ENCODE measurements at regions not wholly inside any gene's neighbourhood (a gene's known extent, or its start where the extent isn't known, plus 50 kb on each side); places are given as distances from the start of the nearest gene placed in this dataset.

GRCh38 chr13:40471076-40471475, 195.4 kb downstream of the FOXO1 start:
- no TSS peak for BruUV-seq (replicated peaks)
- TF ChIP-seq IKZF1 (conservative IDR thresholded peaks at IDR 0.05), result no peak
- TF ChIP-seq, protein P1, sequence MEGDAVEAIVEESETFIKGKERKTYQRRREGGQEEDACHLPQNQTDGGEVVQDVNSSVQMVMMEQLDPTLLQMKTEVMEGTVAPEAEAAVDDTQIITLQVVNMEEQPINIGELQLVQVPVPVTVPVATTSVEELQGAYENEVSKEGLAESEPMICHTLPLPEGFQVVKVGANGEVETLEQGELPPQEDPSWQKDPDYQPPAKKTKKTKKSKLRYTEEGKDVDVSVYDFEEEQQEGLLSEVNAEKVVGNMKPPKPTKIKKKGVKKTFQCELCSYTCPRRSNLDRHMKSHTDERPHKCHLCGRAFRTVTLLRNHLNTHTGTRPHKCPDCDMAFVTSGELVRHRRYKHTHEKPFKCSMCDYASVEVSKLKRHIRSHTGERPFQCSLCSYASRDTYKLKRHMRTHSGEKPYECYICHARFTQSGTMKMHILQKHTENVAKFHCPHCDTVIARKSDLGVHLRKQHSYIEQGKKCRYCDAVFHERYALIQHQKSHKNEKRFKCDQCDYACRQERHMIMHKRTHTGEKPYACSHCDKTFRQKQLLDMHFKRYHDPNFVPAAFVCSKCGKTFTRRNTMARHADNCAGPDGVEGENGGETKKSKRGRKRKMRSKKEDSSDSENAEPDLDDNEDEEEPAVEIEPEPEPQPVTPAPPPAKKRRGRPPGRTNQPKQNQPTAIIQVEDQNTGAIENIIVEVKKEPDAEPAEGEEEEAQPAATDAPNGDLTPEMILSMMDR (IDR thresholded peaks at IDR 0.05 in 2 of 3, conservative IDR thresholded peaks at IDR 0.05 in 1 of 3; ENCODE audit: control insufficient read depth in 2 of 3, extremely low read depth in 1 of 3, insufficient read depth in 1 of 3, low read depth in 3 of 3, low read length in 3 of 3), result no peak
- TF ChIP-seq TAF1 (IDR thresholded peaks at IDR 0.05; ENCODE audit: borderline replicate concordance, low read depth, low read length), result no peak
- no peak for TF ChIP-seq IKZF2 (IDR thresholded peaks at IDR 0.05)
- no peak for TF ChIP-seq TCF7 (IDR thresholded peaks at IDR 0.05; ENCODE audit: borderline replicate concordance)
- TF ChIP-seq ATF2 (IDR thresholded peaks at IDR 0.05; ENCODE audit: low read length), result no peak
- TF ChIP-seq EGR1 (IDR thresholded peaks at IDR 0.05; ENCODE audit: borderline replicate concordance in 1 of 2, low read depth in 2 of 2, low read length in 2 of 2), result no peak
- TF ChIP-seq FOS (IDR thresholded peaks at IDR 0.05; ENCODE audit: borderline replicate concordance, extremely low read depth, insufficient read length), result no peak
- TF ChIP-seq RAD21 (IDR thresholded peaks at IDR 0.05; ENCODE audit: insufficient read depth, low read depth, low read length), result no peak
- no peak for TF ChIP-seq NFYB (IDR thresholded peaks at IDR 0.05; ENCODE audit: insufficient read depth, low read depth, low read length)
- no peak for TF ChIP-seq POLR2AphosphoS2 (IDR thresholded peaks at IDR 0.05; ENCODE audit: low read depth, low read length)
- TF ChIP-seq NFIC (IDR thresholded peaks at IDR 0.05; ENCODE audit: low read depth, low read length), result no peak
- no peak for TF ChIP-seq ETV6 (conservative IDR thresholded peaks at IDR 0.05 in 1 of 2, IDR thresholded peaks at IDR 0.05 in 1 of 2; ENCODE audit: borderline replicate concordance in 1 of 2, low read depth in 1 of 2)
- TF ChIP-seq MLLT1 (IDR thresholded peaks at IDR 0.05), result no peak
- TF ChIP-seq, protein P2, sequence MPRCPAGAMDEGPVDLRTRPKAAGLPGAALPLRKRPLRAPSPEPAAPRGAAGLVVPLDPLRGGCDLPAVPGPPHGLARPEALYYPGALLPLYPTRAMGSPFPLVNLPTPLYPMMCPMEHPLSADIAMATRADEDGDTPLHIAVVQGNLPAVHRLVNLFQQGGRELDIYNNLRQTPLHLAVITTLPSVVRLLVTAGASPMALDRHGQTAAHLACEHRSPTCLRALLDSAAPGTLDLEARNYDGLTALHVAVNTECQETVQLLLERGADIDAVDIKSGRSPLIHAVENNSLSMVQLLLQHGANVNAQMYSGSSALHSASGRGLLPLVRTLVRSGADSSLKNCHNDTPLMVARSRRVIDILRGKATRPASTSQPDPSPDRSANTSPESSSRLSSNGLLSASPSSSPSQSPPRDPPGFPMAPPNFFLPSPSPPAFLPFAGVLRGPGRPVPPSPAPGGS (IDR thresholded peaks at IDR 0.05; ENCODE audit: borderline replicate concordance, insufficient read depth, low read depth, low read length, poor library complexity, severe bottlenecking), result no peak
- no peak for TF ChIP-seq RBBP5 (conservative IDR thresholded peaks at IDR 0.05)
- no peak for TF ChIP-seq BRCA1 (IDR thresholded peaks at IDR 0.05; ENCODE audit: low read depth, low read length)
- TF ChIP-seq ATF3 (IDR thresholded peaks at IDR 0.05; ENCODE audit: borderline replicate concordance, extremely low read depth, low read depth, low read length), result no peak
- no peak for TF ChIP-seq CHD4 (IDR thresholded peaks at IDR 0.05)

More at GRCh38 chr13:40471076-40471475, 195.4 kb downstream of the FOXO1 start:
- no peak for DNase-seq (ENCODE audit: low read depth, low spot score)
- Histone ChIP-seq H3K79me2 (ENCODE audit: control insufficient read depth, insufficient read depth, low read length) (no peaks in the 10 kb centered on the region), H3K27ac (ENCODE audit: control insufficient read depth, insufficient read depth) (no peak overlapping the region), H3K4me1 (ENCODE audit: control insufficient read depth, insufficient read depth, low read length) (no peaks in the 10 kb centered on the region), H3K4me2 (ENCODE audit: control insufficient read depth, insufficient read depth) (no peak overlapping the region), H4K20me1 (ENCODE audit: control insufficient read depth, insufficient read depth) (no peaks in the 10 kb centered on the region), H3K4me3 (no peak overlapping the region), H3K36me3 (ENCODE audit: control insufficient read depth in 2 of 2, insufficient read depth in 2 of 2, low read length in 1 of 2) (no peaks in the 10 kb centered on the region), H3K9ac (ENCODE audit: control insufficient read depth, insufficient read depth, low read length) (no peak overlapping the region), H2AFZ (ENCODE audit: control insufficient read depth, low read depth, low read length) (no peak overlapping the region), H3K9me3 (replicated peaks; ENCODE audit: control insufficient read depth, insufficient read depth, low read length) (no peaks in the 10 kb centered on the region; the same call in 2 of the 3 replicates), H3K27me3 (replicated peaks in 1 of 2; ENCODE audit: control insufficient read depth in 2 of 2, insufficient read depth in 2 of 2, low read length in 1 of 2) (no peaks in the 10 kb centered on the region; a peak in 1 of 4 replicates)
- RAD21 ChIA-PET (ENCODE audit: unreplicated experiment), result no interaction called here
- CTCF ChIA-PET, result no interaction called here
- ATAC-seq, result no peak
- SMC1A ChIA-PET (ENCODE audit: uncharacterized antibody, unreplicated experiment), result interaction anchor here (0.9 to 1.6 kb wide), 2 partner anchors 10 to 32 kb away, joined by 3 to 7 read pairs; no protein-coding TSS in a partner anchor
- intact Hi-C loops (cut with micrococcal nuclease; ENCODE audit: unreplicated experiment) (no loop called here), in situ Hi-C loops (cut with MboI) (no loop called here)
- 43% methylated on average over 5 of the region's 5 CpGs for WGBS (ENCODE audit: insufficient coverage, insufficient replicate concordance, low lambda C conversion rate, missing lambda C conversion rate)
- FAIRE-seq, result no peak
- POLR2A ChIA-PET, result no interaction called here
